ENCODE measurements at regions not wholly inside any gene's neighbourhood (a gene's known extent, or its start where the extent isn't known, plus 50 kb on each side); places are given as distances from the start of the nearest gene placed in this dataset.

- no peak overlapping the region for H3K4me3 ChIP-seq (ENCODE audit: insufficient read depth, low read length, poor library complexity, severe bottlenecking)
- H3K9ac ChIP-seq (ENCODE audit: low read length): no peak overlapping the region
These were observed 176.0 kb upstream of the NT5E start for GRCh38 chr6:85273870-85274269.

GRCh38 chr6:85273046-85273445 lies 176.8 kb upstream of the NT5E start:
- H3K27ac ChIP-seq (ENCODE audit: low read depth, low read length): no peak overlapping the region
- H3K4me2 ChIP-seq (ENCODE audit: low read depth, low read length, poor library complexity, severe bottlenecking): no peak overlapping the region
- H3K4me3 ChIP-seq (ENCODE audit: insufficient read depth, low read length, poor library complexity, severe bottlenecking): no peak overlapping the region
- H2AFZ ChIP-seq (ENCODE audit: low read depth, low read length, severe bottlenecking): no peak overlapping the region
- no peak for TF ChIP-seq CTCF (IDR thresholded peaks at IDR 0.05; ENCODE audit: insufficient read depth, low read length, poor library complexity, severe bottlenecking)
- TF ChIP-seq EZH2phosphoT487 (conservative IDR thresholded peaks at IDR 0.05; ENCODE audit: low read length): no peak
- H3K79me2 ChIP-seq (ENCODE audit: insufficient read depth, low read length): no peaks in the 10 kb centered on the region
- H3K36me3 ChIP-seq (ENCODE audit: low read length): no peaks in the 10 kb centered on the region
- no peak overlapping the region for H3K9ac ChIP-seq (ENCODE audit: low read length)
- H3K27me3 ChIP-seq (ENCODE audit: low read length): no peaks in the 10 kb centered on the region
- no peaks in the 10 kb centered on the region for H4K20me1 ChIP-seq (ENCODE audit: low read depth, low read length)
- no peaks in the 10 kb centered on the region for H3F3A ChIP-seq (ENCODE audit: insufficient read depth)
- no peaks in the 10 kb centered on the region for H3K9me3 ChIP-seq (ENCODE audit: insufficient read depth, low read length)
- H3K9me2 ChIP-seq (replicated peaks; ENCODE audit: insufficient read depth, low read length): no peaks in the 10 kb centered on the region

More at GRCh38 chr6:85273870-85274269, 176.0 kb upstream of the NT5E start:
- Histone ChIP-seq H4K20me1 (ENCODE audit: low read depth, low read length) (no peaks in the 10 kb centered on the region), H3K27ac (ENCODE audit: low read depth, low read length) (no peak overlapping the region), H2AFZ (ENCODE audit: low read depth, low read length, severe bottlenecking) (no peak overlapping the region), H3K4me2 (ENCODE audit: low read depth, low read length, poor library complexity, severe bottlenecking) (no peak overlapping the region), H3K9me3 (ENCODE audit: insufficient read depth, low read length) (no peaks in the 10 kb centered on the region), H3F3A (ENCODE audit: insufficient read depth) (no peaks in the 10 kb centered on the region), H3K79me2 (ENCODE audit: insufficient read depth, low read length) (no peaks in the 10 kb centered on the region), H3K36me3 (ENCODE audit: low read length) (no peaks in the 10 kb centered on the region), H3K9me2 (replicated peaks; ENCODE audit: insufficient read depth, low read length) (no peaks in the 10 kb centered on the region), H3K27me3 (ENCODE audit: low read length) (no peaks in the 10 kb centered on the region)
- TF ChIP-seq EZH2phosphoT487 (conservative IDR thresholded peaks at IDR 0.05; ENCODE audit: low read length) (no peak), CTCF (IDR thresholded peaks at IDR 0.05; ENCODE audit: insufficient read depth, low read length, poor library complexity, severe bottlenecking) (no peak)

- Histone ChIP-seq H3K4me3 (ENCODE audit: insufficient read depth, low read length, poor library complexity, severe bottlenecking) (no peak overlapping the region), H3K4me2 (ENCODE audit: low read depth, low read length, poor library complexity, severe bottlenecking) (no peak overlapping the region), H4K20me1 (ENCODE audit: low read depth, low read length) (no peaks in the 10 kb centered on the region), H2AFZ (ENCODE audit: low read depth, low read length, severe bottlenecking) (no peak overlapping the region), H3K9ac (ENCODE audit: low read length) (no peak overlapping the region), H3K27ac (ENCODE audit: low read depth, low read length) (no peak overlapping the region), H3K79me2 (ENCODE audit: insufficient read depth, low read length) (no peaks in the 10 kb centered on the region), H3K27me3 (ENCODE audit: low read length) (no peaks in the 10 kb centered on the region), H3F3A (ENCODE audit: insufficient read depth) (no peaks in the 10 kb centered on the region), H3K9me3 (ENCODE audit: insufficient read depth, low read length) (no peaks in the 10 kb centered on the region), H3K36me3 (ENCODE audit: low read length) (no peaks in the 10 kb centered on the region), H3K9me2 (replicated peaks; ENCODE audit: insufficient read depth, low read length) (no peaks in the 10 kb centered on the region)
- TF ChIP-seq CTCF (IDR thresholded peaks at IDR 0.05; ENCODE audit: insufficient read depth, low read length, poor library complexity, severe bottlenecking) (no peak), EZH2phosphoT487 (conservative IDR thresholded peaks at IDR 0.05; ENCODE audit: low read length) (no peak)
These were observed 177.3 kb upstream of the NT5E start for GRCh38 chr6:85272592-85272991.
